DND-41 (cell line): ENCODE measurements at regions not wholly inside any gene's neighbourhood (a gene's known extent, or its start where the extent isn't known, plus 50 kb on each side); places are given as distances from the start of the nearest gene placed in this dataset.
"Not testable (repeated sequence)": the region's sequence is repeated elsewhere in the genome, so short reads cannot be mapped to it uniquely, and the experiment has no call there.

Experiments used
- ATAC-seq: fragments of 200-7000 bp; cut with Tn5 transposase; 3 replicates; pipeline ENCODE4 v1.9.1; 2021; ENCODE audit warnings: low read depth; ENCODE audit not compliant: insufficient read depth
- DNase-seq: peaks from one replicate; pipeline ENCODE4 v3.0.0-alpha.2; 2020
- H2AFZ ChIP-seq: 2 replicates; pipeline ENCODE4 v1.6.0; 2012; ENCODE audit warnings: low read depth, low read length
- H3K27ac ChIP-seq: 2 replicates; pipeline ENCODE4 v1.5.1; 2012; ENCODE audit warnings: low read length, inconsistent platforms
- H3K27me3 ChIP-seq: fragments of 200-600 bp; sonication (generic); 2 replicates; pipeline ENCODE4 v1.6.0; 2012; ENCODE audit warnings: low read length, mild to moderate bottlenecking, inconsistent platforms; ENCODE audit not compliant: insufficient read depth, poor library complexity
- H3K36me3 ChIP-seq: 2 replicates; pipeline ENCODE4 v1.5.1; 2012; ENCODE audit warnings: low read length, inconsistent platforms; ENCODE audit not compliant: insufficient read depth
- H3K4me1 ChIP-seq: 2 replicates; pipeline ENCODE4 v1.5.1; 2012; ENCODE audit warnings: mild to moderate bottlenecking, low read length; ENCODE audit not compliant: insufficient read depth
- H3K4me2 ChIP-seq: 2 replicates; pipeline ENCODE4 v1.6.0; 2012; ENCODE audit warnings: mild to moderate bottlenecking, moderate library complexity, low read length, inconsistent platforms; ENCODE audit not compliant: insufficient read depth
- H3K4me3 ChIP-seq, 2 experiments: fragments of 200-600 bp in 1 of 2; shearing (Covaris generic) in 1 of 2; 2 replicates each; pipeline ENCODE4 v1.5.1; 2012 to 2016; ENCODE audit warnings: inconsistent platforms in 2 of 2, low read length in 2 of 2, mild to moderate bottlenecking in 2 of 2, low read depth in 1 of 2, moderate library complexity in 1 of 2
- H3K79me2 ChIP-seq: 2 replicates; pipeline ENCODE4 v1.6.0; 2012; ENCODE audit warnings: low read length, inconsistent platforms; ENCODE audit not compliant: insufficient read depth
- H3K9ac ChIP-seq: 2 replicates; pipeline ENCODE4 v1.6.0; 2012; ENCODE audit warnings: low read depth, mild to moderate bottlenecking, inconsistent platforms, low read length, moderate library complexity
- H3K9me3 ChIP-seq: 2 replicates; pipeline ENCODE4 v1.5.1; 2012; ENCODE audit warnings: low read length, moderate library complexity, mild to moderate bottlenecking, inconsistent platforms; ENCODE audit not compliant: insufficient read depth, severe bottlenecking
- H4K20me1 ChIP-seq: 2 replicates; pipeline ENCODE4 v1.6.0; 2012; ENCODE audit warnings: low read length; ENCODE audit not compliant: insufficient read depth
- CTCF ChIP-seq: IDR thresholded peaks from 2 replicates; pipeline ENCODE4 v1.5.1; 2012; ENCODE audit warnings: borderline replicate concordance, low read length, moderate library complexity, mild to moderate bottlenecking; ENCODE audit not compliant: poor library complexity, severe bottlenecking; ENCODE audit errors: extremely low read depth
- EZH2 ChIP-seq: IDR thresholded peaks from 3 replicates; pipeline ENCODE4 v1.6.1; 2012; ENCODE audit warnings: borderline replicate concordance, low read depth, mild to moderate bottlenecking, moderate library complexity, low read length, inconsistent platforms; ENCODE audit not compliant: severe bottlenecking

GRCh38 chr6:94785514-94785913 lies 791.8 kb upstream of the MANEA start:
- H3K4me3 ChIP-seq: no peak overlapping the region
- no peaks in the 10 kb centered on the region for H3K79me2 ChIP-seq
- no peak for DNase-seq
- no peak overlapping the region for H3K9ac ChIP-seq
- no peaks in the 10 kb centered on the region for H3K9me3 ChIP-seq
- no peak overlapping the region for H3K27ac ChIP-seq
- no peak overlapping the region; the same call in 1 of the 2 replicates for H2AFZ ChIP-seq
- no peaks in the 10 kb centered on the region for H3K4me1 ChIP-seq
- ATAC-seq: no peak
- H3K27me3 ChIP-seq: no peaks in the 10 kb centered on the region
- no peak overlapping the region for H3K4me2 ChIP-seq
- no peaks in the 10 kb centered on the region for H3K36me3 ChIP-seq
- H4K20me1 ChIP-seq: no peaks in the 10 kb centered on the region
- TF ChIP-seq CTCF (no peak), EZH2 (no peak)

GRCh38 chr6:94785081-94785480 lies 792.3 kb upstream of the MANEA start:
- not testable (repeated sequence) for H3K4me2 ChIP-seq, H3K9me3 ChIP-seq, H3K36me3 ChIP-seq, H3K79me2 ChIP-seq, H3K27ac ChIP-seq, H3K9ac ChIP-seq, H4K20me1 ChIP-seq, H3K27me3 ChIP-seq, H3K4me1 ChIP-seq, ATAC-seq, H3K4me3 ChIP-seq, DNase-seq
- peak overlapping the region; percentile 52; the same call in 1 of the 2 replicates for H2AFZ ChIP-seq

- no peak overlapping the region for H3K9ac ChIP-seq
- DNase-seq (no peak), ATAC-seq (no peak)
- H3K27ac ChIP-seq: no peak overlapping the region
- H3K4me3 ChIP-seq: no peak overlapping the region
- TF ChIP-seq EZH2: no peak
- TF ChIP-seq CTCF: no peak
- H3K9me3 ChIP-seq: no peaks in the 10 kb centered on the region
- H3K36me3 ChIP-seq: no peaks in the 10 kb centered on the region
- H3K4me1 ChIP-seq: no peaks in the 10 kb centered on the region
- no peaks in the 10 kb centered on the region for H4K20me1 ChIP-seq
- H3K4me2 ChIP-seq: no peak overlapping the region
- H2AFZ ChIP-seq: no peak overlapping the region
- H3K79me2 ChIP-seq: no peaks in the 10 kb centered on the region
- H3K27me3 ChIP-seq: no peaks in the 10 kb centered on the region
Measured at GRCh38 chr6:94769197-94769596, 808.1 kb upstream of the MANEA start.

DNA sequence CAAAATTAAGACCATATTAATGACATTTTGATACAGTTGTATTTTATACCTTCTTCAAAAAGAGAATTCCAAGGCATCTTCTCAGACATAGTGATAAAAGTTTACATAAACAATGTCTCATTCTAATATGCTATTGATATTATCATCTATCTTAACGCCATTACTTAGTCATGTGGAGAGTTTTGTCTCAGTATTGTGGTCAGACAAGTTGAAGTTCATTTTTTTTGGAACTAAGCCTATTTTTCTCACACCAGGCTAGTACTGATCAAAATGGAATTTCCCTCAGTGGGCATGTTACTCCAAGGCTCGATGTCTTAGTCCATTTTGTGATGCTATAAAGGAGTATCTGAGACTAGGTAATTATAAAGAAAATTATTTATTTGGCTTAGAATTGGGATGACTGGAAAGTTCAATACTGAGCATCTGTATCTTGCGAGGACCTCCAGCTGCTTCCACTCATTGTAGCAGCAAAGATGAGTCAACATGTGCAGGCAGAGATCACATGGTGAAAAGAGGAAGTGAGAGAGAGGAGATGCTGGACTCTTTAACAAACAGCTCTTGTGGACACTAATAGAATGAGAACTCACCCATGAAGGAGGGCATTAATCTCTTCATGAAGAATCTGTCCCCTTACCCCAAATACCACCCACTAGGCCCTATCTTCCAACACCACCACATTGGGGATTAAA lies 825.5 kb upstream of the MANEA start:
- no peaks in the 10 kb centered on the region for H4K20me1 ChIP-seq
- no peaks in the 10 kb centered on the region for H3K27me3 ChIP-seq
- no peak overlapping the region for H3K4me3 ChIP-seq
- no peak overlapping the region for H2AFZ ChIP-seq
- no peaks in the 10 kb centered on the region for H3K79me2 ChIP-seq
- ATAC-seq: no peak
- H3K4me2 ChIP-seq: no peak overlapping the region
- H3K4me1 ChIP-seq: no peaks in the 10 kb centered on the region
- H3K9me3 ChIP-seq: no peaks in the 10 kb centered on the region
- TF ChIP-seq CTCF: no peak
- no peak for TF ChIP-seq EZH2
- H3K36me3 ChIP-seq: no peaks in the 10 kb centered on the region
- H3K27ac ChIP-seq: no peak overlapping the region
- no peak overlapping the region for H3K9ac ChIP-seq
- no peak for DNase-seq
